HG03439 (cell line): ENCODE measurements at regions not wholly inside any gene's neighbourhood (a gene's known extent, or its start where the extent isn't known, plus 50 kb on each side); places are given as distances from the start of the nearest gene placed in this dataset.

Experiments used
- ATAC-seq: cut with Tn5 transposase; IDR thresholded peaks from one replicate; pipeline ENCODE4 v1.9.1; 2021; ENCODE audit warnings: mild to moderate bottlenecking, moderate library complexity; ENCODE audit not compliant: unreplicated experiment

- no peak for ATAC-seq
Measured at GRCh38 chr7:22589641-22590201, 89.7 kb upstream of the STEAP1B start.

- ATAC-seq: no peak
Measured at GRCh38 chr7:22588351-22588750, 88.4 kb upstream of the STEAP1B start.

GRCh38 chr7:22587322-22587721 is 87.3 kb upstream of the STEAP1B start:
- ATAC-seq: no peak

- ATAC-seq: no peak
Measured at GRCh38 chr7:22586786-22587140, 86.8 kb upstream of the STEAP1B start.

GRCh38 chr7:22586101-22586785 is 86.3 kb upstream of the STEAP1B start:
- no peak for ATAC-seq

GRCh38 chr7:22584179-22584578 is 84.2 kb upstream of the STEAP1B start:
- ATAC-seq: peak; percentile 67

GRCh38 chr7:22582863-22583622 is 83.1 kb upstream of the STEAP1B start:
- no peak for ATAC-seq

- no peak for ATAC-seq
Measured at GRCh38 chr7:22581099-22581498, 81.1 kb upstream of the STEAP1B start.

GRCh38 chr7:22579961-22580360 is 80.0 kb upstream of the STEAP1B start:
- ATAC-seq: no peak

- no peak for ATAC-seq
Measured at GRCh38 chr7:22578007-22578733, 78.2 kb upstream of the STEAP1B start.

GRCh38 chr7:22577470-22578001 is 77.5 kb upstream of the STEAP1B start:
- ATAC-seq: no peak

GRCh38 chr7:22576612-22577469 is 76.9 kb upstream of the STEAP1B start:
- no peak for ATAC-seq

- no peak for ATAC-seq
Measured at GRCh38 chr7:22574754-22575520, 74.9 kb upstream of the STEAP1B start.

- no peak for ATAC-seq
Measured at GRCh38 chr7:22572937-22573336, 72.9 kb upstream of the STEAP1B start.

- ATAC-seq: no peak
Measured at GRCh38 chr7:22572292-22572691, 72.3 kb upstream of the STEAP1B start.

GRCh38 chr7:22571766-22572165 is 71.8 kb upstream of the STEAP1B start:
- ATAC-seq: no peak

- ATAC-seq: no peak
Measured at GRCh38 chr7:22569586-22570321, 69.8 kb upstream of the STEAP1B start.

- ATAC-seq: no peak
Measured at GRCh38 chr7:22566592-22566991, 66.6 kb upstream of the STEAP1B start.

GRCh38 chr7:22566176-22566575 is 66.2 kb upstream of the STEAP1B start:
- ATAC-seq: no peak
